SW480 (cell line): ENCODE measurements at regions not wholly inside any gene's neighbourhood (a gene's known extent, or its start where the extent isn't known, plus 50 kb on each side); places are given as distances from the start of the nearest gene placed in this dataset.

Source experiments
- DNase-seq: peaks from one replicate; pipeline ENCODE4 v3.0.0-alpha.2; 2016; ENCODE audit warnings: low spot score

GRCh38 chr10:29397221-29397620 lies 108.4 kb downstream of the LYZL1 start:
- no peak for DNase-seq

- no peak for DNase-seq
Observed at GRCh38 chr10:29403208-29403607, 114.3 kb downstream of the LYZL1 start.

GRCh38 chr10:29407280-29407858 lies 118.5 kb downstream of the LYZL1 start:
- no peak for DNase-seq
